ENCODE measurements at regions not wholly inside any gene's neighbourhood (a gene's known extent, or its start where the extent isn't known, plus 50 kb on each side); places are given as distances from the start of the nearest gene placed in this dataset.
"Not testable (repeated sequence)": the region's sequence is repeated elsewhere in the genome, so short reads cannot be mapped to it uniquely, and the experiment has no call there.

DNA sequence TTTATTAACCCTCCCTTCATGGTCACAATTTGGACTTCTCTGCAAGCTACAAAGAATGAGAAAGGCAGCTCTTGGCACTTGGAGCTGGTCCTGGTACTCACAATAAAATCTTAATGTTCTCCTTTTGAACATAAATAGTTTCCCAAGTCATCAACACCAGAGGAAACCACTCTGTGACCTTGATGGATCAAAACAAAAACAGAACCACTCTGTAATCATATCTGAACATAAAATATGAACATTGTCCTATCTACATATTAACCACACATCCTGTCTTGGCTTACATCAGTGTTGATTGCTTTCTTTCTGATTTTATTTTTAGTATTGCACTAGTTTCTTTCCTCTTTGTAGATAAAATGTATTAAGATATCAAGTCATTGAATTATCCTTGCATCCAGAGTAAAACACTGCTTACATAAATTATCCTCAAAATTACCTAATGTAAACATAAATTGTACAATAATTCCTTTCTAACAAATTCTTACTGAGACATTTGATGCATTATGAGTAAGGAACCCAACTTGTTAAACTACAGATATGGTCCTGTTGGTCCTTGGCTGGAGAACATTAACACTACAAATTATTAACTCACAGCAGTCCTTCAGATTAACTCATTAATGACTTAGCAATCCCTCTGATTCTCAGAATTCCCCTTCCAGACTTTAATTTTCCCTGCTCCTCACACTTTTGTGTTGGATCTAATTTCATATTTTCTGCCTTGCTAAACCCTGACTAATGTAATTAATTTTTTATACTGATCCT lies 860.5 kb downstream of the DIPK2A start:
- Histone ChIP-seq H3K9me3 (no peaks in the 10 kb centered on the region), H3K4me3 (no peak overlapping the region), H3K27ac (no peak overlapping the region), H3K27me3 (replicated peaks; ENCODE audit: insufficient read depth) (no peaks in the 10 kb centered on the region), H3K4me1 (replicated peaks) (no peaks in the 10 kb centered on the region), H3K36me3 (no peaks in the 10 kb centered on the region)
- intact Hi-C loops (cut with DNase I) = no loop called here
- TF ChIP-seq POLR2AphosphoS5 (IDR thresholded peaks at IDR 0.05) = no peak
- TF ChIP-seq, protein P1, sequence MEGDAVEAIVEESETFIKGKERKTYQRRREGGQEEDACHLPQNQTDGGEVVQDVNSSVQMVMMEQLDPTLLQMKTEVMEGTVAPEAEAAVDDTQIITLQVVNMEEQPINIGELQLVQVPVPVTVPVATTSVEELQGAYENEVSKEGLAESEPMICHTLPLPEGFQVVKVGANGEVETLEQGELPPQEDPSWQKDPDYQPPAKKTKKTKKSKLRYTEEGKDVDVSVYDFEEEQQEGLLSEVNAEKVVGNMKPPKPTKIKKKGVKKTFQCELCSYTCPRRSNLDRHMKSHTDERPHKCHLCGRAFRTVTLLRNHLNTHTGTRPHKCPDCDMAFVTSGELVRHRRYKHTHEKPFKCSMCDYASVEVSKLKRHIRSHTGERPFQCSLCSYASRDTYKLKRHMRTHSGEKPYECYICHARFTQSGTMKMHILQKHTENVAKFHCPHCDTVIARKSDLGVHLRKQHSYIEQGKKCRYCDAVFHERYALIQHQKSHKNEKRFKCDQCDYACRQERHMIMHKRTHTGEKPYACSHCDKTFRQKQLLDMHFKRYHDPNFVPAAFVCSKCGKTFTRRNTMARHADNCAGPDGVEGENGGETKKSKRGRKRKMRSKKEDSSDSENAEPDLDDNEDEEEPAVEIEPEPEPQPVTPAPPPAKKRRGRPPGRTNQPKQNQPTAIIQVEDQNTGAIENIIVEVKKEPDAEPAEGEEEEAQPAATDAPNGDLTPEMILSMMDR (IDR thresholded peaks at IDR 0.05) = no peak
- TF ChIP-seq POLR2A (IDR thresholded peaks at IDR 0.05) = no peak
- DNase-seq (ENCODE audit: low spot score) = no peak

DNA sequence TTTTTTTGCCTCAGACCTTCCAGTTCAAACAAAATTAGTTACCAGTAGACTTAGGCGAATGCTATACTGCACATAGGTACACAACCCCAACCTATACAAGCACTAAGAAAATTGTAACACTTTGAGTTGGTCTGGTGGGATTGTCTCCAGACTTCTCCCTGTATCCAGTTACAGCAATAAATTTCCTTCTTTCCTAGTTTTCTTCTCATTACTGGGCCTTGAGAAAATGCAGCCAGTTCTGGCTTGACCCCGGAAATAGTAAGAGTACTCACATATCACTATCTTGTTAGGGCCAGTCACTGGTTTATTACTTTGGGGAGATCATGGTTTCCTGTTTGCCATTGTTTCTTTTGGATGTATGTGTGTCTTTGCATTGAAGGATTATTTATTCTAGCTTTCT lies 868.4 kb downstream of the DIPK2A start:
- 36% methylated on average over 2 of the region's 2 CpGs for WGBS
- DNase-seq (ENCODE audit: low spot score) = no peak
- intact Hi-C loops (cut with DNase I) = no loop called here

DNA sequence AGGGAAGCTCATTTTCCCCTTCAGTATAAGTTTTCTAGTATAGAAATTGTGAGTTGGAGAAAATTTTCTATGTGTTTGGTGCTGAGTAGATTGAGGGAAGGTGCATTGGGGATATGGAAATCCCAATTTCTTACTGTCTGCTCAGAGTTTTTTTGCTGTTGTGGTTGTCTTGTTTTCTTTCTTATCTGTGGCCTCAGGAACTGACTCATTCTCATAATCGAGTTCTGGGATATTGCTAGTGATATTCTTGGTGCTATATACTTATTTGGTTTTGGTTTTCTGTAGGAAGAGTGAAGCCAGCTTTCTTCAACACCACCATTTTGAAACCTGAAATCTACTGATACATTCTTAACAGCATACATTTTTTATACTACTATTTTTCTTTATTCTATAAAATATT lies 869.2 kb downstream of the DIPK2A start:
- Histone ChIP-seq H3K4me1 (replicated peaks) (no peaks in the 10 kb centered on the region), H3K36me3 (no peaks in the 10 kb centered on the region), H3K9me3 (no peaks in the 10 kb centered on the region), H3K27ac (no peak overlapping the region), H3K27me3 (replicated peaks; ENCODE audit: insufficient read depth) (no peaks in the 10 kb centered on the region), H3K4me3 (no peak overlapping the region)
- intact Hi-C loops (cut with DNase I) = no loop called here
- no peak for DNase-seq (ENCODE audit: low spot score)
- WGBS = 85% methylated on average over 1 of the region's 1 CpG
- no peak for TF ChIP-seq POLR2A (IDR thresholded peaks at IDR 0.05)
- TF ChIP-seq POLR2AphosphoS5 (IDR thresholded peaks at IDR 0.05) = no peak
- TF ChIP-seq, protein P1 (IDR thresholded peaks at IDR 0.05) = no peak

More for the DNA sequence above, 868.4 kb downstream of the DIPK2A start:
- H3K36me3 ChIP-seq = no peaks in the 10 kb centered on the region
- TF ChIP-seq, protein P1 (IDR thresholded peaks at IDR 0.05) = no peak
- TF ChIP-seq POLR2AphosphoS5 (IDR thresholded peaks at IDR 0.05) (no peak), POLR2A (IDR thresholded peaks at IDR 0.05) (no peak)
- no peaks in the 10 kb centered on the region for H3K27me3 ChIP-seq (replicated peaks; ENCODE audit: insufficient read depth)
- H3K9me3 ChIP-seq = no peaks in the 10 kb centered on the region
- no peak overlapping the region for H3K4me3 ChIP-seq
- no peak overlapping the region for H3K27ac ChIP-seq
- no peaks in the 10 kb centered on the region for H3K4me1 ChIP-seq (replicated peaks)

DNA sequence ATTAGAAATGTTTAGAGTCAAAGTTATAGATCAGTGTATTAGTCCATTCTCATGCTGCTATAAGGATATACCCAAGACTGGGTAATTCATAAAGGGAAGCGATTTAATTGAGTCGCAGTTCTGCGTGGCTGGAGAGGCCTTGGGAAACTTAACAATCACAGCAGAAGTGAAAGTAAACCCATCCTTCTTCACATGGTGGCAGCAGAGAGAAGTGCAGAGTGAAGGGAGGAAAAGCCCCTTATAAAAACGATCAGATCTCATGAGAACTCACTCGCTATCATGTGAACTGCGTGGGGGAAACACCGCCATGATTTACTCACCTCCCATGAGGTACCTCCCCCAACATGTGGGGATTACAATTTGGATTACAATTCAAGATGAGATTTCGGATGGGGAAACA lies 871.5 kb downstream of the DIPK2A start:
- no peaks in the 10 kb centered on the region for H3K36me3 ChIP-seq
- H3K4me1 ChIP-seq (replicated peaks) = no peaks in the 10 kb centered on the region
- TF ChIP-seq POLR2A (IDR thresholded peaks at IDR 0.05) = no peak
- TF ChIP-seq, protein P1 (IDR thresholded peaks at IDR 0.05) = no peak
- no peak for TF ChIP-seq POLR2AphosphoS5 (IDR thresholded peaks at IDR 0.05)
- DNase-seq (ENCODE audit: low spot score) = no peak
- H3K27me3 ChIP-seq (replicated peaks; ENCODE audit: insufficient read depth) = no peaks in the 10 kb centered on the region
- no peak overlapping the region for H3K27ac ChIP-seq
- no peak overlapping the region for H3K4me3 ChIP-seq
- 89% methylated on average over 8 of the region's 8 CpGs for WGBS
- intact Hi-C loops (cut with DNase I) = no loop called here
- no peaks in the 10 kb centered on the region for H3K9me3 ChIP-seq

DNA sequence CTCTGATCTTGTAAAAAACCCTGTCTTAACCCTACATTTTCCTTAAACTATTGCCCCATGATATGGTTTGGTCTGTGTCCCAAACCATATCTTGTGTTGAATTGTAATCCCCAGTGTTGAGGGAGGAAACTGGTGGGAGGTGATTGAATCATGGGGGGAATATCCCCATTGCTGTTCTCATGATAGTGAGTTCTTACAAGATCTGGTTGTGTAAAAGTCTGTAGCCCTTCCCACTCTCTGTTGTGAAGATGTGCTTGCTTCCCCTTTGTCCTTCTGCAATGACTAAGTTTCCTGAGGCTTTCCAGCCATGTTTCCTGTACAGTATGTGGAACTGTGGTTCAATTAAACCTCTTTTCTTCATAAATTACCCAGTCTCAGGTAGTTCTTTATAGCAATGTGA lies 881.4 kb downstream of the DIPK2A start:
- no peak for DNase-seq (ENCODE audit: low spot score)
- TF ChIP-seq, protein P1 (IDR thresholded peaks at IDR 0.05) = no peak
- TF ChIP-seq POLR2AphosphoS5 (IDR thresholded peaks at IDR 0.05) (no peak), POLR2A (IDR thresholded peaks at IDR 0.05) (no peak)
- H3K9me3 ChIP-seq = no peaks in the 10 kb centered on the region
- no peak overlapping the region for H3K27ac ChIP-seq
- H3K27me3 ChIP-seq (replicated peaks; ENCODE audit: insufficient read depth) = no peaks in the 10 kb centered on the region
- no peaks in the 10 kb centered on the region for H3K4me1 ChIP-seq (replicated peaks)
- intact Hi-C loops (cut with DNase I) = no loop called here
- no peaks in the 10 kb centered on the region for H3K36me3 ChIP-seq
- H3K4me3 ChIP-seq = no peak overlapping the region

DNA sequence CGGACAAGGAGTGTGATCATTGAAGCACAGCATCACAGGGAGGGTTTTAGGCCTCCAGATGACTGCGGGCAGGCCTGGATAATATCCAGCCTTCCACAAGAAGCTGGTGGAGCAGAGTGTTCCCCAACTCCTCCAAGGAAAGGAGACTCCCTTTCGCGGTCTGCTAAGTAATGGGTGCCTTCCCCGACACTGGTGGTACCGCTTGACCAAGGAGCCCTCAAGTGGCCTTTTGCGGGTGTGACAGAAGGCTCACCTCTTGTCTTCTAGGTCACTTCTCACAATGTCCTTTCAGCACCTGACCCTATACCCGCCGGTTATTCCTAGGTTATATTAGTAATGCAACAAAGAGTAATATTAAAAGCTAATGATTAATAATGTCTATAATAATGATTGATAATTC lies 882.4 kb downstream of the DIPK2A start:
- H3K27ac ChIP-seq; H3K4me1 ChIP-seq (replicated peaks); DNase-seq (ENCODE audit: low spot score); intact Hi-C loops (cut with DNase I); H3K27me3 ChIP-seq (replicated peaks; ENCODE audit: insufficient read depth); H3K36me3 ChIP-seq; H3K9me3 ChIP-seq; H3K4me3 ChIP-seq: not testable (repeated sequence)
- WGBS = 96% methylated on average over 9 of the region's 9 CpGs
